NCI-H2196 (cell line): ENCODE measurements at regions not wholly inside any gene's neighbourhood (a gene's known extent, or its start where the extent isn't known, plus 50 kb on each side); places are given as distances from the start of the nearest gene placed in this dataset.
A peak's percentile ranks its signal among the peaks of the same experiment; 100 is the strongest.
"Not testable (repeated sequence)": the region's sequence is repeated elsewhere in the genome, so short reads cannot be mapped to it uniquely, and the experiment has no call there.

Source experiments
- DNase-seq: peaks from one replicate; lab custom pipeline; 2025; ENCODE audit not compliant: unreplicated experiment; lab: John Stamatoyannopoulos, UW

DNA sequence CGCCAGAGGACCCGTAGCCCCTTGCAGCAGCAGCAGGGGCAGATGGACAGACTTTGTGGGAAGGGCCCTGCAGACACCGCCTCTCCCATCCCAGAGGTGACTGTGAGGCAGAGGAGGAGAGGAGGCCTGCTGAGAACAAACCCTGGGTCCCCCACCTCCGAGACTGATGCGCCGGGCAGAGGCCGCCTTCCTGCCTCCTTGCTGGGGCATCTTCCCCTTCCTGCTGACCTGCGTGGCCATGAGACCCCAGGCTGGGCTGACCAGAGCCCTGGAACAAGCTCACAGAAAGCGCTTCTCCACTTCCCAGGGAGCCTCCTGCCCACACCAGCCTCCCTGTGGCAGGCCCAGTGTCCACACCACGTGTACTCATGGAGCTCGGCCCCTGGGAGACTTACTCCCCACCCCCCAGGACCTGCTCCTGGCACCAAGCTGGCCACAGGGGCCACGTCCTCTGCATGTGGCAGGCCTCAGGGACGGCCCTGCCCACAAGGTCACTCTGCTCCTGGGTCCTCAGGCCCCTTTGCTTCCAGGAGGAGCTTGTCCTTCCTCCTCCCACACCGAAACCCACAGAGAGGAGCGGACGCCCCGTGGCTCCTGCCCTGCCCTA is 119.0 kb upstream of the ZNF469 start:
- not testable (repeated sequence) for DNase-seq

GRCh38 chr16:88264641-88265285 is 118.0 kb upstream of the ZNF469 start:
- DNase-seq, result peak; percentile 81

DNA sequence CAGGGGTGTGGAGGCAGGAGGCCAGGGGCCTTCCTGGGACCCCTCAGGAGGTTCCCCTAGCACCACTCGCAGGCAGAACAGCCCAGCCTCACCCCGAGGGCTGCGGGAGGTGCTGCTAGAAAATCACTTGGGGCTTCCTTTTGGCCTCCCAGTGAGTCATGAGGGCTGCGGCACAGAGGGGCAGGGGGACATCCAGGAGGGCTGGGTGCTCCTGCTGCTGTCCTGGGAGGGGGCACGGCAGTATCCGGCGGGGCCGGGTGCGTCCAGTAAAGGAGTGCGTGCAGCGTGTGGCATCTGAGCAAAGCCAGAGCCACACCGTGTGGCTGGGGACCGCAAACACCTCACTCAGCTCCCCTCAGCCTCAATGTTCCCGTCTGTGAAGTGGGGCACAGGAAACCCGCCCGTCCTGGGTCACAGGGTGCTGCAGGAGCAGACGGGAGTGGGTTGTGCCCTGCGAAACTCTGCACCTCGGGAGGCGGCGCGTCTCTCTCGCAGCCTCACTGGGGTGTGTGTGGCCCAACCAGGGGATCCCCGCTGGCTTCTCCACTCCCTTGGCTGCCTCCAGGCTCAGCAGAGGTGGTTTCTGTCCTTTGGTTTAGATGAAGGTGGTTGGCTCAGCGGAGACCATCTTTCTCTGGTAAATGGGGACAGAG is 117.3 kb upstream of the ZNF469 start:
- not testable (repeated sequence) for DNase-seq

DNA sequence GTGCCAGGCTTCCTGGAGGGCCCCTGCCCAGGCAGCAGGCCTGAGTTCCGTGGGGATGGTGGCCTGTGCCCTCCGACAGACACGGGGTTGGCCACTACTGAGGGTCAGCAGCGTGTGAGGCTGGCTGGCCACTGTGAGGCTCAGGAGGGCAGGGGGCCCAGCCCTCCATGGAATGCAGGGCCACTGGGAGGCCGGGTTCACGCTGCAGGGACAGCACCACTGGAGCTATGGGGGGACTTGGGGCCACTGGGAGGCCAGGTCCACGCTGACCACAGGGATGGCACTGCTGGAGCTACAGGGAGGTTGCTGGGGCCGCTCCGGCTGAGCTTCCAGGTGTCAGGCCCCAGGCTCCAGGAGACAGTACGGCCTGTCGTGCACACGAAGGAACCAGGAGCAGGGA is 116.7 kb upstream of the ZNF469 start:
- DNase-seq, result not testable (repeated sequence)

- DNase-seq, result not testable (repeated sequence)
Observed at GRCh38 chr16:88266935-88267551, 115.7 kb upstream of the ZNF469 start.

DNA sequence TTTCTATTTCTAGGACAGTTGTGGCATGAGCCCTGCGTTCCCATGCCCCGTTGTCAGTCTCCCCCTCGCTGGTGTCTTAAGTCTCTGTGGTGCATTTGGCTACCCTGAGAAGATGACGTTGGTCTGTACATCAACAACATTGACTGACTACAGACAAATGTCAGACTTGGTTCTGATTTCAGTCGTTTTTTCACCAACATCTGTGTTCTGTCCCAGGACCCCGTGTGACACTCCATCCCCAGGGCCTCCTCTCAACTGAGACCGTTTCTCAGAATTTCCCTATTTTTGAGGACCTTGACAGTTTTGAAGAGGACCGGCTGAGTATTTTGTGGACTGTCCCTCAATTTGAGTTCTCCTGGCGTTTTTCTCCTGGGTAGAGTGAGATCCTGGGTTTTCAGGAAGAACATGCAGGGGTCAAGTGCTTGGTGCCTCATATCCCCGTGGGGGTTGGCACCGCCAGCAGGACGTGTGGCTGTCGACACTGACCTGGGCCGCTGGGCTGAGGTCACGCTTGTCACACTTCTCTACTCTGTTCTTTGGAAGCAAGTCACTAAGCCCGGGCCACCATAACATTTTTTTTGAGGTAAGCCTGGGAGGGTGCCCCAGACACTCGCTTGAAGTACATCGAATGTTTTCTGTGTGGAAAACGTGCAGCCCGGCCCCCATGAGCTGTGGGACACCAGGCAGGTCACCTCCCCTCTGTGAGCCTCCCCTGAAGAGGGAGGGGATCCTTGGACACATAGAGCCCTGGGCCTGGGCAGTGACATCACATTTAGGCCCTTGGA is 114.4 kb upstream of the ZNF469 start:
- DNase-seq, result not testable (repeated sequence)

GRCh38 chr16:88270171-88270790 is 112.5 kb upstream of the ZNF469 start:
- not testable (repeated sequence) for DNase-seq

DNA sequence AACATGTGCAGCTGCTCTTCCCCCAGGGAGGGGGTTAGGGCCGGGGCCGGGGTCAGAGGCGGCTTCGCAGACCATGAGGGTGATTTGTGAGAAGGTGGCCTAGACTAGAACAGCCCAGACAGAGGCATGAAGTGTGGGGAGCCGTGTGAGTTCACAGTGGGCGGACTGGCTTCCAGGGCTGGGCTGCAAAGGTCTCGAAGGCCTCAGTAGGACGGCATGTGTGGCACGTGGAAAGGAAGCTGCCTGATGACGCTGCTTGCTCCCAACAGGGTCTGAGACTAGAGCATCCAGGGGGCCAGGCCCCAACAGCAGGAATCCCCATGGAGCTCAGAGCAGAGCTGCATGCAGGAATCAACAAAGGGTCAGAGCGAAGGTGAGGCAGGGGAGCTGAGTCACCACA is 111.5 kb upstream of the ZNF469 start:
- DNase-seq, result not testable (repeated sequence)

- DNase-seq, result not testable (repeated sequence)
Observed at GRCh38 chr16:88271776-88272175, 111.0 kb upstream of the ZNF469 start.

GRCh38 chr16:88272437-88272836 is 110.3 kb upstream of the ZNF469 start:
- DNase-seq, result not testable (repeated sequence)

GRCh38 chr16:88274126-88274750 is 108.5 kb upstream of the ZNF469 start:
- DNase-seq, result not testable (repeated sequence)

GRCh38 chr16:88274847-88275246 is 107.9 kb upstream of the ZNF469 start:
- DNase-seq, result no peak

DNA sequence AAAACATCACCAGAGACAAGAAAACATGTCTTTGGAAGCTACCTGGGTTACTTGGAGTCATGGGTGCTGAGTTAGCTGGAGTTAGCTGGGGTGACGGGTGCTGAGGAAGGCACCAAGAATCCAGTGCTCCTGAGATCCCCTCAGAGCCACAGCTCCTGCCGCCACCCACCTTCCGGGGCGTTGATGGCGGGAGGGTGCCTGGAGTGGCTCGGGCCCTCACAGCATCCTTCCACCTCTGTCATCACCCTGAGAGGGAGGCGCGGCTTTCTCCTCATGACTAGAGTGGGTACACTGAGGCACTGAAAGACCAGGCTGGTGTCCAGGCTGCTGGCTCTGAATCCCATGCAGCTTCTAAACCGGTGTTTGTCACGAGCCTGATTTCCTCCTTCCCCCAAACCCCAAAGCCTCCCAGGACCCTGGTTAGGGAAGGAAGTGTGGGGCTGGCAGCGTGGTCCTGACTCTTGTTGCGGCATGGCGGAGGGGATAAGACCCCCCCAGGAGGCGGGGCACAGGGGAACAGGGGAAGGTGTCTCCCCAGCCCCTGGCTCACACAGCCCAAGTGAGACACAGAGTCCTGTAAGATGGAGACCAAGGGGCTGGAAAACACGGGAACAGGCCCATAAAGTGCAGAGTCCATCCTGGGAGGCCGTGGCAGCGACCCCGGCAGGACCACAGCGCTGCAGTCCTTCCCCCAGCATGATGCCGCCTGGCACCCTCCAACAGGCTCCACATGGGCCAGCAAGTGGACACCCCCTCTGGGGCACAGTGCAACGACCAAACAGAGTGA is 107.2 kb upstream of the ZNF469 start:
- not testable (repeated sequence) for DNase-seq

DNA sequence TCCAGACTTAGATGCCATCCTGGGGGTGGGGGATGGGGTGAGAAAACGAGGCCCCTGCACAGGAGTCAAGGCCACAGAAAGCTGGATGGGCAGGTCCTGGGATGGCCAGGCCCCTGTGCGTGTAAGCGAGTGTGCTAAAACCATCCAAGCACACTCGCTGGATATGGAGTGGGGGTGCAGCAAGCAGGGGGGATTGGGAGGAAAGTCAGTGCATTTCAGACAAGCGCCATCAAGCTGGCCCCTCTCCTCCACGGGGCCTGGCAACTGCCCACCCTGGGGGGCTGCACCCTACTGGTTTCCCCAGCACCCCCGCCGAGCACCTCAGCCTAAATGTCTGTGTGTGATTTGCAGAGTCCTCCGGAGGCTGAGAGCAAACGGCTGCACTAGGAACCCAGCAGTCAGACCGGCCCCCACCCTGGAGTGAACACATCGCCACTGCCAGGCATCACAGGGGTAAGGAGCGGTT is 106.6 kb upstream of the ZNF469 start:
- not testable (repeated sequence) for DNase-seq

GRCh38 chr16:88276591-88276990 is 106.2 kb upstream of the ZNF469 start:
- no peak for DNase-seq

DNA sequence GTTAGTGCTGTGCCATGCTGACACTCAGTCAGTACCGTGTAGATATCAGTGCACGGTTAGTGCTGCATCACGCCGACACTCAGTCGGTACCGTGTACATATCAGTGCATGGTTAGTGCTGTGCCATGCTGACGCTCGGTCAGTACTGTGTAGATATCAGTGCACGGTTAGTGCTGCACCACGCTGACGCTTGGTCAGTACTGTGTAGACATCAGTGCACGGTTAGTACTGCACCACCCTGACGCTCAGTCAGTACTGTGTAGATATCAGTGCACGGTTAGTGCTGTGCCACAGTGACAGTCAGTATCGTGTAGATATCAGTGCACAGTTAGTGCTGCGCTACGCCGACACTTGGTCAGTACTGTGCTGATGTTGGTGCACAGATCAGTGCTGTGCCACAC is 102.8 kb upstream of the ZNF469 start:
- no peak for DNase-seq

- no peak for DNase-seq
Observed at GRCh38 chr16:88281858-88282563, 100.7 kb upstream of the ZNF469 start.

- DNase-seq, result no peak
Observed at GRCh38 chr16:88282564-88283395, 100.0 kb upstream of the ZNF469 start.
